Dermis blood vessel endothelial cell (primary cell): ENCODE measurements at regions not wholly inside any gene's neighbourhood (a gene's known extent, or its start where the extent isn't known, plus 50 kb on each side); places are given as distances from the start of the nearest gene placed in this dataset.
"Not testable (repeated sequence)": the region's sequence is repeated elsewhere in the genome, so short reads cannot be mapped to it uniquely, and the experiment has no call there.

ENCODE experiments used
- DNase-seq: peaks from one replicate; pipeline ENCODE4 v3.0.0; 2010

- DNase-seq: no peak
These were observed 229.7 kb upstream of the SLC35G4 start for GRCh38 chr18:11379660-11380059.

GRCh38 chr18:11377766-11378540 lies 228.6 kb upstream of the PIEZO2 start:
- no peak for DNase-seq

GRCh38 chr18:11372163-11372562 lies 222.8 kb upstream of the PIEZO2 start:
- DNase-seq: no peak

GRCh38 chr18:11369556-11369955 lies 220.2 kb upstream of the PIEZO2 start:
- DNase-seq: no peak

GRCh38 chr18:11368020-11368419 lies 218.7 kb upstream of the PIEZO2 start:
- no peak for DNase-seq

DNA sequence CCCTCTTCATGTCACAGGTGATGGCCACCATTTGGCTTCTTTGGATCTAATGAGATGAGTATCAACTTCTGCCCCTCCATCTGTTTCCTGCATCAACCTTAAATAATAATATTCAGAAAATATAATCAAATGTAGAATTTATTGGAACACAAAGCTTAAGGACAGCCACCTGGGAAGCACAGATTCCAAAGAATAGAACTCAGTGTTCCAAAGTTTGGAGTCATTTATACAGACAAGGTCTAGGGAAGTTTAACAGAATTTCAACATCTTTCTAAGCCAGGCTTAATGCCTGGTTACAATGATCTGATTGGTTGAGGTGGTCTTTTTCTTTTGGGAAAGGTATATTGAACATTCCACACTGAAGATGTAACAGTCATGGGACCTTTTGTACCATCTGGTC lies 218.0 kb upstream of the PIEZO2 start:
- no peak for DNase-seq

GRCh38 chr18:11366410-11366809 lies 217.0 kb upstream of the PIEZO2 start:
- DNase-seq: no peak

DNA sequence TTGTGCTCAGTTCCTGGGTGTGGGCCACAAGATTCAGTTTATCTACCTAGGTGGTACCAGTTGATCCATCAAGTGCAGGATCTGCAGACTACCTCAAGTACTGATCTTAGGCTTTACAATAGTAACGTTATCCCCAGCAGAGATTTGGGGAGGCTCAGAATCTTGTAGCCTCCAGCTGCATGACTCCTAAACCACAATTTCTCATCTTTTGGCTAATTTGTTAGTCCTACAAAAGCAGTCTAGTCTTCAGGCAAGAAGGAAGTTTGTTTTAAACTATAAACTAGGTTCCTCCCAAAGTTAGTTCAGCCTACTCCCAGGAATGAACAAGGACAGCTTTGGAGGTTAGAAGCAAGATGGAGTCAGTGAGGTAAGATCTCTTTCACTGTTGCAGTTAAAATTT lies 213.5 kb upstream of the PIEZO2 start:
- DNase-seq: no peak

GRCh38 chr18:11361862-11362261 lies 212.5 kb upstream of the PIEZO2 start:
- DNase-seq: not testable (repeated sequence)

DNA sequence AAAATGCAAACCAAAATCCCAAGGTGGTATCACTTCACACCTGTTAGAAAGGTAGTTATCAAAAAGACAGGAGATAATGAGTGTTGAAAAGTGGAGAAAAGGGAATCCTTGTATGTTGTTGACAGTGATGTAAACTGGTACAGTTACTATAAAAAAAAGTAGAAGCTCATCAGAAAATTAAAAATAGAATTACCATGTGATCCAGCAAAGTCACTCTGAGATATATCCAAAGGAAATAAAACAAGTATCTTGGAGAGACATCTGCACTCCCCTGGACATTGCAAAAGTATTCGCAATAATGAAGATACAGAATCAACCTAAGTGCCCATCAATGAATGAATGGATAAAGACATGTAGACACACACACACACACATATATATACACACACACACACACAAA lies 208.3 kb upstream of the PIEZO2 start:
- no peak for DNase-seq

- not testable (repeated sequence) for DNase-seq
These were observed 195.2 kb upstream of the PIEZO2 start for GRCh38 chr18:11344576-11344975.

- no peak for DNase-seq
These were observed 193.7 kb upstream of the PIEZO2 start for GRCh38 chr18:11343096-11343495.

DNA sequence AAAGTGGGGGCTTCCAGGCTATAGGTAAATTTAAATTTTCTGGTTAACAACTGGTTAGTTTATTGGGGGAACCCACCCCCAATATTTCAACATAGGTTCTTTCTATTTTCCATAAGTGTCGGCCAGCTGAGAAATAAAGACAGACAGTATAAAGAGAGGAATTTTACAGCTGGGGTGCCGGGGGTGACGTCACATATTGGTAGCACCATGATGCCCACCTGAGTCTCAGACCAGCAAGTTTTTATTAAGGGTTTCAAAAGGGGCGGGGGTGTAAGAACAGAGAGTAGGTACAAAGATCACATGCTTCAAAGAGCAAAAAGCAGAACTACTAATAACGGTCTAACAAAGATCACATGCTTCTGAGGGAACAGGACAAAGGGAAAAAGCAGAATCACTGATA lies 192.7 kb upstream of the PIEZO2 start:
- not testable (repeated sequence) for DNase-seq

GRCh38 chr18:11339188-11339775 lies 189.9 kb upstream of the PIEZO2 start:
- no peak for DNase-seq

DNA sequence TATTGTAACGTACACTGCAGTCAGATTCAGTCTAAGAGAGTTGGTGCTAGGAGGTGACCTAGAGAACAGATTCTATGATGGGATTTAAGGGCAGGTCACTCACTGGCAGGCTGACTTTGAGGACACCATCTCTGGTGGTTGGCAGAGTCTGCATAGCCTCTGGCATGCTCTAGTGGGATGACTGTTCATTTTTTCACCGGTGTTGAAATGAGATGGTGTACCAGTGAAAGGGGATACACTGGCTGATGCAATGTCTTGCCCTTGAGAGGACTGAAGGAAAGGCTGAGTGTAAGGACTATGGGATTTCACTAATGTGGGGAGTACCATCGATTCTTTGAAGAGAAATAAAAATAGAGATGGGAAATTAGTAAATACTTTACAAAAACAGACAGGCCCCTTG lies 186.9 kb upstream of the PIEZO2 start:
- DNase-seq: no peak

DNA sequence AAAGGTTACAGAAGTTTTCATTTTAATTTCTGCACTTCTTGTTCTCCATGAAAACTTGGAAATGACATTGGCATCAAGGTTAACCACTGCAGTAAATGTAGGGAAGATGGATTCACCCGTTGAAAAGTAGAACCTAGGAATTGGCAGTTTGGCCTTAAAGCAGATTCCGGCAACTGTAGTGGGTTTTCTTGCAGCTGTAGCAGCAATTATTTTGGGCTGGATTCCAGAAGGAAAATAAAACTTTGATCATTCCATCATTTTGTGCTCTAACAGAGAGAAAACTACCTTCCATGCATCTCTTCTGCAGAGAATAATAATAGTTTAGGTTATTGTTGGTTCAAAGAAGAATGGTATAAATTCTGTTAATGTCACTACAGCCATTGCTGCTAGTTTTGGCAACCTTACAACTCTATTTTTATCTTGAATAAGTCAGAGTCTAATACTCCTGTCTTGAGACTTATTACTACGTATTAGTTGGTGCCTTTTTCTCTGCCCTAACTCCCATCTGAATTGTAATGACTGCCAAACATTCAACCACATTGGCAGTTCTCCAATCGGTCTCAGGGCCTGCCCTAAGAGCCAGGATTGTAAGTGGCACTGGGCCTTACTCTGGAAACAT lies 178.1 kb upstream of the PIEZO2 start:
- DNase-seq: no peak

DNA sequence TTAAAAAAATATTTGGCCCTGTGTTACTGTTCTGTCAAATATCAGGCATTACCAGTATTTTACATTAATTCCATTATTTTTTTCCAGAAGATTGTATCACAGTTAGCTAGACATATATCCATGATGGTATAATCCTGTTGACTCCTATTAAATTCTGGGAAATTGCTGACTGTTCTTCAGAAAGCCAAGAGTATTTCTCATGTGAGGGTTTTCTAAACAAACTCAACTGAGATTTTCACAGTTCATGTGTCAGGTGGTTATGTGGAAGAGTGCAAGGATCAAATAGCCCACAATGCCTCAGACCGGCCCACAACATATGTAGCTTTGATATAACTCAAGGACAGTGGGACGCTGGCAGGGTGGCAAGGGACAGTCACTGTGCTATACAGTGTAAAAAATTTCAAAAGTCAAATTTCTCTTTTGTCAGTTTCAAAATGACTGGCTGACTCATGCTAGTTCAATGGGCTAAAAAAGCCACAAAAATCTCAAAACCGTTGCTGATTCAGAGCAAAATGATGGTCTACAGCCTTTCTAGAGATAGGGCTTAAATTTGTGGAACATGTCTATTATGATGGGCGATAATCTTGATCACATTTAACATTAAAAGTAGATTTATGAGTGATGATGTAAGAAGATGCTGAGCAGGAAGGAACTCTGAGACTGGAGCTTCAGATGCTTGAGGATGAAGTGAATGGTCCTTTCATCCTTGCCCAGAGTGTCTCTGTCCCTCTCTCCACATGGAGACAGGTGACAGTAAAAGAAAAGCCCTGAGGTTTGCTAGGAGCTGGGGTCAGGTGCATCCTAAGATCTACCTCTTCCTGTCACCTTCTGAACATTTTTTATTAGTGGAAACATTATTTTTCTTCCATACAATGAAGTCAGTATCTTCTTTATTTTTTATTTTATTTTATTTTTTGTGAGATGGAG lies 175.8 kb upstream of the PIEZO2 start:
- no peak for DNase-seq

DNA sequence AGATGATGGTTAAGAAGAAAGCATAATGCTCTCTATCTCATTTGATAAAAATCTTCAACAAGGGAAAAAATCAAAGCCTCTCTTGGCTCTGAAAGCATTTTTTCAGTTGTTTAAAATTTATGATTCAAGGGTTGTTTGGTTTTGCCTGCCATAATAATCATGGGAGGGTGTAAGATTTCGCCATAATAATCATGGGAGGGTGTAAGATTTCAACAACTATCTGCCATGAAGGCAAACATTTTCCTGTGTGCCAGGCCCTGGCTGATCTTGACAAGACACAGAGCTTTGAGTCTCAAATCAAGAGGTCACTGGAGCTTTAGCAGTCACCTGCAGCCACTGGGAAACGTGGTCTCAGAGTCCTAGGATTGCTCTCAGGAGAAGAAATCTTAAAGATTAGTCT lies 175.1 kb upstream of the PIEZO2 start:
- no peak for DNase-seq

DNA sequence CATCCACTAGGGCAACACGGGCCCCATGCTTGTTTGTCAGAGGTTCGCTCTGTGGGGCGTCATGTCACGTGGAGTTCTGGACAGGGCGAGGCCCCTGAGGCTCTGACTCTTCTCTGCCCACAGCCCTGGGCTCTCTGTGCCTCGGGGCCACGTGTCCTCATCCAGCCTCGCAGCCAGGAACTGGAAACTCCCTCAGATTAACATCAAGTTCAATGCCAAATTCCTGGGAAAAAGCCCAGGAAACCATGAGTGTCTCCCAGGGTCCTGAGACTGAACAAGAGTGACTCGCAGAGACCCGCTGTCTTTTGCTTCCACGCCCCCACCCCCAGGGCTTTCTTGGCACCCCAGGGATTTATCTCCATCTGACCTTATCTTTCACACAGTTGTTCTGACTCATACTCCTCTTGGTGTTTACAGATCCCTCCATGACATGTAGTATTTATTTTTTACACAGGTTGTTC lies 174.0 kb upstream of the PIEZO2 start:
- no peak for DNase-seq

GRCh38 chr18:11322716-11323115 lies 173.3 kb upstream of the PIEZO2 start:
- DNase-seq: no peak

DNA sequence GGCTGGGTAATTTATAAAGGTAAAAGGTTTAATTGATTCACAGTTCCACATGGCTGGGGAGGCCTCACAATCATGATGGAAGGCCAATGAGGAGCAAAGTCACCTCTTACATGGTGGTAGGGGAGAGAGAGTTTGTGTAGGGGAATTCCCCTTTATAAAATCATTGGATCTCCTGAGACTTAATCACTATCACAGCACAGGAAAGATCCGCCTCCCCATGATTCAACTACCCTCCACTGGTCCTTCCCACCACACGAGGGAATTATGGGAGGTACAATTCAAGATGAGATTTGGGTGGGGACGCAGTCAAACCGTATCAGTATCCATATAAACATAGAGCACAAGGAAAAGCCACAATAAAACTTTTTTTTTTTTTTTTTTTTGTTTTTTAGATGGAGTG lies 172.6 kb upstream of the PIEZO2 start:
- DNase-seq: no peak

DNA sequence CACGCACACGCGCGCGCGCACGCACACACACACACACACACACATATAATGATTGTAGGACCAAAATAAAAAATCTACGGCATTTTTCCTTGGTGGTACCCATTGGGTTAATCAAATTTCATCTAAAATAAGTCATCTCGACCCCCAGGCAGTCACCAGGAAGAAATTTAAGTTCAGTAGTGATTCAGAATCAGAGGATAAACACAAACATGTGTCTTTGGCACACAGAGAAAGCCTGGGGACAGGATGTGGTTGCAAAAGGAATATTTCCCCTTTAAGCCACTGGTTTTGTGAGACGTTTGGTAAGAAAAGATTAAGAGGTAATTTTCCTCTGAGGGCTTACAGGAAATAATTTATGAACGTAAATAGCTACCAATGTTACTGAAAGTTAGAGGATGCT lies 171.6 kb upstream of the PIEZO2 start:
- no peak for DNase-seq

DNA sequence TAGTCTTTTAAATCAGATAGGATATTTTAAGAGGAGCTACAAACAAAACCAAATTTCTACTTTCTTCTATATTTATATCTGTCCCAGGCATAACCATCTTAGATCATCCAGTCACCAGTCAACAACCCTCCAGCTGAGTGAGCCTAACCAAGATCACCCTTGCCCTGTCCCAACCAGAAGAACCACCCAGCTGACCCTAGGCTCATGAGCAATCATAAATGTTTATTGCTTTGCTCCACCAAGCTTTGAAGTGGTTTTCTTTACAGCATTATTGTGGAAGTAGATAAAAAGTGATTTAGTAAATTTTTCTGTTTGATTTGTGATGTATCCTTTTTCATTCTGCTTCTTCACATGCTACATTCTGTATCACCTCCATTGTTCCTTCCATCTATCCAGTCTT lies 167.2 kb upstream of the PIEZO2 start:
- DNase-seq: no peak
